Limb (tissue), 2 donors: ENCODE measurements at regions not wholly inside any gene's neighbourhood (a gene's known extent, or its start where the extent isn't known, plus 50 kb on each side); places are given as distances from the start of the nearest gene placed in this dataset.

Experiments
- DNase-seq, 2 donors: peaks; one replicate each; pipeline ENCODE4 v3.0.0-alpha.2; 2016; ENCODE audit errors: extremely low spot score in 2 of 2

- DNase-seq: no peak
These were observed 109.1 kb downstream of the LMO4 start for GRCh38 chr1:87437663-87438295.

GRCh38 chr1:87439821-87440220, 111.1 kb downstream of the LMO4 start:
- DNase-seq: no peak

GRCh38 chr1:87449348-87449963, 120.8 kb downstream of the LMO4 start:
- DNase-seq: no peak

GRCh38 chr1:87450136-87450535, 121.5 kb downstream of the LMO4 start:
- DNase-seq: no peak

GRCh38 chr1:87450615-87451209, 122.0 kb downstream of the LMO4 start:
- no peak for DNase-seq

- no peak for DNase-seq
These were observed 122.7 kb downstream of the LMO4 start for GRCh38 chr1:87451229-87451920.

- no peak for DNase-seq
These were observed 124.0 kb downstream of the LMO4 start for GRCh38 chr1:87452648-87453047.

- DNase-seq: no peak
These were observed 128.7 kb downstream of the LMO4 start for GRCh38 chr1:87457408-87457807.

GRCh38 chr1:87462894-87463293, 134.2 kb downstream of the LMO4 start:
- DNase-seq: no peak

- DNase-seq: peak in 1 of 2 donors; percentile 31
These were observed 135.4 kb downstream of the LMO4 start for GRCh38 chr1:87464022-87464490.

- DNase-seq: no peak
These were observed 137.9 kb downstream of the LMO4 start for GRCh38 chr1:87466621-87467020.

GRCh38 chr1:87472716-87473115, 144.0 kb downstream of the LMO4 start:
- DNase-seq: no peak

GRCh38 chr1:87473203-87473661, 144.6 kb downstream of the LMO4 start:
- DNase-seq: no peak

GRCh38 chr1:87474098-87474497, 145.4 kb downstream of the LMO4 start:
- no peak for DNase-seq

- no peak for DNase-seq
These were observed 149.6 kb downstream of the LMO4 start for GRCh38 chr1:87478231-87478630.

- DNase-seq: no peak
These were observed 166.5 kb downstream of the LMO4 start for GRCh38 chr1:87495147-87495546.

- no peak for DNase-seq
These were observed 167.2 kb downstream of the LMO4 start for GRCh38 chr1:87495870-87496269.

- no peak for DNase-seq
These were observed 168.9 kb downstream of the LMO4 start for GRCh38 chr1:87497380-87498203.

- DNase-seq: no peak
These were observed 173.1 kb downstream of the LMO4 start for GRCh38 chr1:87501738-87502137.

- no peak for DNase-seq
These were observed 176.8 kb downstream of the LMO4 start for GRCh38 chr1:87505391-87505983.

GRCh38 chr1:87506147-87506546, 177.5 kb downstream of the LMO4 start:
- no peak for DNase-seq
